ENCODE measurements at regions not wholly inside any gene's neighbourhood (a gene's known extent, or its start where the extent isn't known, plus 50 kb on each side); places are given as distances from the start of the nearest gene placed in this dataset.
A peak's percentile ranks its signal among the peaks of the same experiment; 100 is the strongest.

- DNase-seq (ENCODE audit: low spot score) = no peak
These were observed 736.9 kb upstream of the COBL start for GRCh38 chr7:52053525-52053924.

DNA sequence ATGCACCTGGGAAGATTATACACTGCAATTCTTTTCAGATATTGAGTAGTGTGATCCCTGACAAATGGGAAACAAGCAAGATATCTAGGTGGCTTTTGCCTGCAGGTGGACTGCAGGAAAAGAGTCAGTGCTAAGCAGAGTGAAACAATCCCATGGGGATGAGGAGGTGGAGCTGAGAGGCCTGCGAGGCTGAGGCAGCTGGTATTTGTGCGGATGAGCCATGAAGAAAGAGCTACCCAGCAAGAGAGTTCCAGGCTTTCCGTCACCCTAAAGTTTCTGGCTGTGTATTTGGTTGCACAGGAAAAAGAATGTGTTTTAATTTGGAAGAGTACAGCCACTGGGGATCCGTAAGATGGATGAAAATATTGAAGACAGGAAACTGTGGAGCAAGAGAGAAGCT lies 714.1 kb upstream of the COBL start:
- DNase-seq (ENCODE audit: low spot score) = no peak

GRCh38 chr7:52026140-52026539 lies 709.5 kb upstream of the COBL start:
- DNase-seq (ENCODE audit: low spot score) = no peak

GRCh38 chr7:52021343-52021742 lies 704.7 kb upstream of the COBL start:
- DNase-seq (ENCODE audit: low spot score) = no peak

DNA sequence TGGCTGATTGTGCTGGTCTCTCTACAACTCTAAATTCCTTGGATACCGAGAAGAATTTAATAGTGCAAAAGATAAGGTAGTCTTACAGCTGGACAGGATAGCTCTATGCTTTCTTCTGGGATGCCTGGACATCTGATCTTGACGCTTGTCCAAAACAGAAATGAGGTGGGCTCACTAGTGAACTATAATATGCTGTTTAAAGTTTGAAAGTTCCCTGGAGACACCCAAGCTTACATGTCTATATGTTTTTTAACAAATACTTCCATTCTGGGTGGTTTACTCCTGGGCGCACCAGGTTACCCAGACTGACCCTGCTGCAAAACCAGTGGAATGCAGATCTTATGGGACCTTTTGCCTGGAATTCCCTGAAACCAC lies 702.1 kb upstream of the COBL start:
- DNase-seq (ENCODE audit: low spot score) = no peak

- peak; percentile 6 for DNase-seq (ENCODE audit: low spot score)
These were observed 701.4 kb upstream of the COBL start for GRCh38 chr7:52017802-52018679.

GRCh38 chr7:52009181-52009580 lies 692.6 kb upstream of the COBL start:
- DNase-seq (ENCODE audit: low spot score) = no peak

DNA sequence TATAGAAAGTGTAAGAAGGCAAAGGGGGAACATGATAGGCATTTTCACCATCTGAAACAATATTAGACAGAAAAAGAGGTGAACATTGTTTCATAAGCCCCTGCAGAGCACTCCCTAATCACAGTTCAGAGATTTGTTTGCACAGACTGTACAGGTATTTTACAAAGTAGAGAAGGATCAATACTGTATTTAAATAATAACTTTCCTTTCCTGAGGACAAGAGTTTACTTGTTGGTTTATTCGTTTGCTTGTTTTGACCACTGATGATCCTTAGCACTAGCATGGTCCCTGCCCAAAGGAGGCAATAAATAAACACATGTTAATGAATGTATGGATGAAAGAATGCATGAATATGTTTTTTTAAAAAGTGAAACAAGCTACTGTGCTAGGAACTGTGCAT lies 690.1 kb upstream of the COBL start:
- no peak for DNase-seq (ENCODE audit: low spot score)

DNA sequence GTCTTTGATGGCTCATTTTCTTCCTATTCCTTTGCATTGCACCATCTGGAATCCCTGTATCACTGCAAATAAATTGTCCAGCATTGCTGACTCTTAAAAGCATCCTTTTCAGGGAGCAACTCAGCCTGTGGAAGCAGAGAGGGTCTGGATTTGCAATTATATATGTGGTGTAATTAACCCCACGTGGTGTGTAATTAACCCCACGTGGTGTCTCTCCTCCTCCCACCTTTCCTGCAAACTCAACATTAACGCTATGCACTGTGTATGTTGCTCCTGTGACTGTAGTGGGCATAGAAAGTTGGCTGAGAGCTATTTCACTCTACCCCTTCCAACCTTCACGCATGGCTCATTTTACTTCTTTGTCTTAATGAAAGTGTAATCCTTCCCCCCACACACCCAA lies 689.0 kb upstream of the COBL start:
- no peak for DNase-seq (ENCODE audit: low spot score)

DNA sequence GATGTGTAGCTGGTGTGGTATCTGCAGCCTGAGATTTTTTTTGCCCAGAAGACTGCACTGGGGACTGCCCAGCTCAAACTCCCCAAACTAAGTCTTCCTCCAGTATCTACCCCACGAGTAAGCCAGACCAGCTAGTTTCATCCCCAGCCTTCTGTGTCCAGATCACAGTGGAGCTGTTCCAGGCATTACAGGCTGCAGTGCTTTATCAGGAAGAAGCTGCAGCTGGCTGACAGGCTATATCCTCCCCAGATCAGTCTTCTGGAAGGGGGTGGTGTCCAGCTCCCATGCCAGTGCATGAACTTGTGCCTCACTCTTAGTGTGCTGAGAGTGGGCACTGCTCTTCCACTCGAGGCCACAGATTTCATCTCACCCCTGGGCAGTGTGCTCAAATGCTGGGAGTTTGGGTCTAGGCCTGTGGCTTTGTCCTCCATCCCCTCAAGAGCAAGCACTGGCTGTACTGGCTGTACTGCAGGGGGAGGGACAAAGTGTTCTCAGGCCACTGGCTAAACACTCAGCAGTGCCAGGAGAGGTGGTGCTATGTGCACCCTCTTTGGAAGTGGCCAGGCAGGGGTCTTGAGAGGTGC lies 679.1 kb upstream of the COBL start:
- no peak for DNase-seq (ENCODE audit: low spot score)

GRCh38 chr7:51982653-51983052 lies 666.0 kb upstream of the COBL start:
- DNase-seq (ENCODE audit: low spot score) = no peak

DNA sequence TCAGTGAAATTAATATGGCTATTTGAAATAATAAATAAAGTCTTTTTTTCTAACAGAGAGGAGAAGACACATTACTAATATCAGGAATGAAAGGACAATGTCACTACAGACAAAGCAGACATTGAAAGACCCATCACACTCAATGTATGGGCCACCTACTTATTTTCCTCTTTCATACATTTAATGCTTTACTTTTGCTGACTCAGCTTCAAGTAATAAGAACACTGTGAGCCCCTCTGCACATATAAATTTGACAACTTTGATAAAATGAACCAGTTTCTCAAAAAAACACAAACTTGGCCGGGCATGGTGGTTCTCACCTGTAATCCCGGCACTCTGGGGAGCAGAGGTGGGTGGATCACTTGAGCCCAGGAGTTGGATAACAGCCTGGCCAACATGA lies 664.2 kb upstream of the COBL start:
- DNase-seq (ENCODE audit: low spot score) = no peak

- DNase-seq (ENCODE audit: low spot score) = no peak
These were observed 663.7 kb upstream of the COBL start for GRCh38 chr7:51980313-51980712.

GRCh38 chr7:51977913-51978312 lies 661.3 kb upstream of the COBL start:
- no peak for DNase-seq (ENCODE audit: low spot score)

- DNase-seq (ENCODE audit: low spot score) = peak; percentile 39
These were observed 657.3 kb upstream of the COBL start for GRCh38 chr7:51973939-51974338.

GRCh38 chr7:51973071-51973470 lies 656.5 kb upstream of the COBL start:
- no peak for DNase-seq (ENCODE audit: low spot score)

GRCh38 chr7:51970961-51971665 lies 654.5 kb upstream of the COBL start:
- no peak for DNase-seq (ENCODE audit: low spot score)

DNA sequence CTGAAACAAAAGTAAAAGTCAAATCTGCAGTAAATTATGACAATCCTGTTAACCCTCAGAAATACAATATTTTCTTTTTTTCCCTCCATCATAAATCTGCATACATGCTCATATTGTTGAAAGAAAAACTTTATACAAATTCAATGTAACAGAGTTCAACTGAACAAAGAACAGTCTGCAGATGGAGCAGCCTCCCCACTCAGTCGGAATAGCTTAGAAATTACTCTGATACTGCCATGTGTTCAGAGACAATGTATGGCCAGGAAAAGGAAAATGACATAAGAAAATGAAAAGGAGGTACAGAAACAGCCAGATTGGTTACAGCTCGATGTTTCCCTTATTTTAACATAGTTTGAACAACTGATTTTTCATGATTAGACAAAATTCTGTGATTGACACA lies 651.9 kb upstream of the COBL start:
- DNase-seq (ENCODE audit: low spot score) = no peak

- DNase-seq (ENCODE audit: low spot score) = no peak
These were observed 648.8 kb upstream of the COBL start for GRCh38 chr7:51965454-51965853.

- no peak for DNase-seq (ENCODE audit: low spot score)
These were observed 645.2 kb upstream of the COBL start for GRCh38 chr7:51961804-51962203.

DNA sequence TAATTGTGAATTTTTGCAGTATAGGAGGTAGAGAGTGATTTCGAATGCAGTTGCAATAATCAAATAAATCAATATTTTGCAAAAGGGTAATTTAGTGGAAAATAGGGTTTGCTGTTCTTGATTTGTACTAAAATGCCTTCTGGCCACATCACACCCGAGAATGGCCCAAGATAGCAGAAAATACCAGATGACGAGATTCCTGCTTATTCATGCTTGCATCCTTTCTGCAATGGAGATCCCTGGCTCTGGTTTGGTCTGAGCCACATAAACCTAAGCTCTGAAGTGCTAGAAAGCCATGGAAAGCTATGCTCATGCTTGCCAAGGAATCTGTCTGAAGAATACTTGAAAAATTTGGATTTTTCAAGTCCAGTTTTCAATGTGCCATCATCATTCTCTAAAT lies 634.2 kb upstream of the COBL start:
- no peak for DNase-seq (ENCODE audit: low spot score)

DNA sequence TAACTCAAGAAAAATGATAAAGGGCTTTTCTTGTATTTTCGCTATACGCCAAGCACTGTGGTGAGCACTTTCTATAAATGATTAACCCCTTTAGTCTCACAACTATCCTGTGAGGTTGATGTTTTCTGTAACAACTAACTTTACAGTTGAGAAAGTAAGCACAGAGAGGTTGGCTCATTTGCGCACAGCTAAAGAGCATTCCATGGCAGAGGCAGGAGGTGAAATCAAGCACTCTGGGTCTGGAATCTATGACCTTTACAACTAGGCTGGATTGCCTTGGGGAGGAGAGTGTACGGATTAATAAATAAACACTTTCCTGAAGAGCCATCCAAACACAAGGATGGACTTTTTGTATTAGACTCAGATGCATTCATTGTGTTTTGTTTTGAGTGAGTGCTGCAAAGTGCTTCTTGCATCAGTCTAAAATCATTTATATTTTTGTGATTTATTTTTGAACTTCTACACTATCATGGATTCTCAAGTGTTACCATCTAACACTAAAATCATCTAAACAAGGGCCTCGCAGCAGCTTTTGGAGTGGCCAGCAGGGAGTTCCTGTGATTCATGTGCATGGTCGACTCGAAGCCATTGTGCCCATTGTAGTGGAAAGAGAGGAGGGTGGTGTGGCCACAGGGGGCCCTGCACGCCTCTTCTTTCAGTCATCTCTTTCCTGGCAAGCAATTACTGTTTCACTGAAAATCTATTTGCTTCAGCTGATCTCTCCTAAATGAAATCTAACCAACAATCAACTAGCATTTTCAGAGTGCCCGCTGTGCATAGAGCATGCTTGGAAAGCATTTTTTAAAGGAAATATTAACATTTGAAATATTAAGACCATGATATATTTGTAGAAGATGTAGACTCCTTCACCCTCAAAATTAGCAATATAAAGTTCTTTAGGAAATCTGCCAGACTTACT lies 633.4 kb upstream of the COBL start:
- no peak for DNase-seq (ENCODE audit: low spot score)
